HEK293 (cell line): ENCODE measurements at regions not wholly inside any gene's neighbourhood (a gene's known extent, or its start where the extent isn't known, plus 50 kb on each side); places are given as distances from the start of the nearest gene placed in this dataset.

ENCODE experiments used
- CTCF ChIA-PET: fragments of 350-600 bp; formaldehyde crosslinking; extraction: SDS; loops from one replicate; lab custom pipeline; 2021; ENCODE audit warnings: antibody characterized with exemption; lab: Yijun Ruan, JAX
- POLR2A ChIA-PET: fragments of 300-600 bp; formaldehyde crosslinking; extraction: SDS; loops from one replicate; lab custom pipeline; 2020; ENCODE audit warnings: antibody characterized with exemption, inconsistent platforms; lab: Yijun Ruan, JAX
- H3K27ac ChIP-seq: fragments of 200-500 bp; sonication (Bioruptor generic); 2 replicates; pipeline ENCODE4 v1.5.1; 2014; ENCODE audit warnings: low read depth, low read length, control low read depth, inconsistent platforms; ENCODE audit errors: extremely low read depth
- H3K36me3 ChIP-seq, 2 experiments: fragments of 200-500 bp in 1 of 2; sonication (Bioruptor generic) in 1 of 2; 1 replicate in 1 of 2; 2 replicates in 1 of 2; pipeline ENCODE4 v1.5.1; 2014 to 2017; ENCODE audit warnings: inconsistent platforms in 2 of 2, low read length in 2 of 2; ENCODE audit not compliant: control insufficient read depth in 2 of 2, insufficient read depth in 1 of 2
- H3K4me1 ChIP-seq: fragments of 200-500 bp; sonication (Bioruptor generic); 2 replicates; pipeline ENCODE4 v1.5.1; 2014; ENCODE audit warnings: mild to moderate bottlenecking, low read length, inconsistent platforms; ENCODE audit not compliant: control insufficient read depth, insufficient read depth
- H3K4me3 ChIP-seq: 2 replicates; pipeline ENCODE4 v1.5.1; 2011; ENCODE audit warnings: low read depth, mild to moderate bottlenecking, control low read depth, low read length, moderate library complexity
- H3K9me3 ChIP-seq: fragments of 200-500 bp; sonication (Bioruptor generic); 2 replicates; pipeline ENCODE4 v1.5.1; 2014; ENCODE audit warnings: low read depth, low read length, inconsistent platforms; ENCODE audit not compliant: control insufficient read depth, insufficient read depth
- EGR2 ChIP-seq: fragments of 450-650 bp; formaldehyde crosslinking; IDR thresholded peaks from 2 replicates; pipeline ENCODE4 v1.5.1; 2016; ENCODE audit warnings: low read depth, missing biosample characterization, missing genetic modification characterization
- GLIS2 ChIP-seq: fragments of 450-650 bp; formaldehyde crosslinking; IDR thresholded peaks from 2 replicates; pipeline ENCODE4 v1.5.1; 2016; ENCODE audit warnings: missing biosample characterization, missing genetic modification characterization
- KLF9 ChIP-seq: fragments of 450-650 bp; formaldehyde crosslinking; IDR thresholded peaks from 2 replicates; pipeline ENCODE4 v1.5.1; 2016; ENCODE audit warnings: missing biosample characterization, missing genetic modification characterization, low read depth
- RBAK ChIP-seq: fragments of 450-650 bp; formaldehyde crosslinking; IDR thresholded peaks from 2 replicates; pipeline ENCODE4 v1.5.1; 2016; ENCODE audit warnings: missing biosample characterization, missing genetic modification characterization
- SALL2 ChIP-seq: fragments of 450-650 bp; formaldehyde crosslinking; IDR thresholded peaks from 2 replicates; pipeline ENCODE4 v1.5.0; 2017; ENCODE audit warnings: missing biosample characterization, mild to moderate bottlenecking, missing genetic modification characterization, borderline replicate concordance
- SETDB1 ChIP-seq: IDR thresholded peaks from one replicate; pipeline ENCODE4 v1.6.1; 2017; ENCODE audit warnings: mild to moderate bottlenecking, low read length, moderate library complexity, mixed read lengths; ENCODE audit not compliant: insufficient read length
- ZNF175 ChIP-seq: fragments of 450-650 bp; formaldehyde crosslinking; IDR thresholded peaks from 2 replicates; pipeline ENCODE4 v1.5.1; 2016; ENCODE audit warnings: missing biosample characterization, missing genetic modification characterization
- ZNF292 ChIP-seq: fragments of 450-650 bp; formaldehyde crosslinking; IDR thresholded peaks from 2 replicates; pipeline ENCODE4 v1.5.1; 2016; ENCODE audit warnings: low read depth, missing biosample characterization, missing genetic modification characterization, borderline replicate concordance
- ZNF335 ChIP-seq: fragments of 450-650 bp; formaldehyde crosslinking; conservative IDR thresholded peaks from 2 replicates; pipeline ENCODE4 v1.5.1; 2016; ENCODE audit warnings: missing biosample characterization, missing genetic modification characterization
- ZNF391 ChIP-seq: fragments of 450-650 bp; formaldehyde crosslinking; IDR thresholded peaks from 2 replicates; pipeline ENCODE4 v1.5.1; 2016; ENCODE audit warnings: low read depth, missing biosample characterization, missing genetic modification characterization, borderline replicate concordance
- ZNF394 ChIP-seq: fragments of 450-650 bp; formaldehyde crosslinking; IDR thresholded peaks from 2 replicates; pipeline ENCODE4 v1.5.1; 2016; ENCODE audit warnings: missing biosample characterization, missing genetic modification characterization, mild to moderate bottlenecking, moderate library complexity, borderline replicate concordance
- ZNF404 ChIP-seq: fragments of 450-650 bp; formaldehyde crosslinking; IDR thresholded peaks from 2 replicates; pipeline ENCODE4 v1.5.1; 2017; ENCODE audit warnings: missing biosample characterization, missing genetic modification characterization
- ZNF423 ChIP-seq: fragments of 450-650 bp; formaldehyde crosslinking; IDR thresholded peaks from 2 replicates; pipeline ENCODE4 v1.5.1; 2016; ENCODE audit warnings: missing biosample characterization, missing genetic modification characterization
- ZNF529 ChIP-seq: fragments of 450-650 bp; formaldehyde crosslinking; IDR thresholded peaks from 2 replicates; pipeline ENCODE4 v1.5.1; 2017; ENCODE audit warnings: missing genetic modification characterization, missing biosample characterization; ENCODE audit not compliant: insufficient replicate concordance
- ZNF610 ChIP-seq: fragments of 450-650 bp; formaldehyde crosslinking; IDR thresholded peaks from 2 replicates; pipeline ENCODE4 v1.5.1; 2016; ENCODE audit warnings: missing biosample characterization, missing genetic modification characterization, borderline replicate concordance
- TF ChIP-seq, protein P1 (sequence below): fragments of 450-650 bp; formaldehyde crosslinking; IDR thresholded peaks from 2 replicates; pipeline ENCODE4 v1.5.1; 2017; ENCODE audit warnings: missing biosample characterization, missing genetic modification characterization
- TF ChIP-seq, protein P2 (sequence below): fragments of 450-650 bp; formaldehyde crosslinking; IDR thresholded peaks from 2 replicates; pipeline ENCODE4 v1.5.1; 2017; ENCODE audit warnings: missing biosample characterization, missing genetic modification characterization
- TF ChIP-seq, protein P3 (sequence below): fragments of 450-650 bp; formaldehyde crosslinking; IDR thresholded peaks from 2 replicates; pipeline ENCODE4 v1.5.1; 2016; ENCODE audit warnings: missing biosample characterization, missing genetic modification characterization
- TF ChIP-seq, protein P4 (sequence below): fragments of 450-650 bp; formaldehyde crosslinking; conservative IDR thresholded peaks from 2 replicates; pipeline ENCODE4 v1.5.1; 2016; ENCODE audit warnings: low read depth, missing biosample characterization, missing genetic modification characterization
- TF ChIP-seq, protein P5 (sequence below): fragments of 450-650 bp; IDR thresholded peaks from 2 replicates; pipeline ENCODE4 v1.5.1; 2018; ENCODE audit warnings: missing biosample characterization, missing genetic modification characterization
- TF ChIP-seq, protein P6 (sequence below): fragments of 450-650 bp; formaldehyde crosslinking; IDR thresholded peaks from 2 replicates; pipeline ENCODE4 v1.5.1; 2016; ENCODE audit warnings: missing biosample characterization, missing genetic modification characterization, borderline replicate concordance
- TF ChIP-seq, protein P7 (sequence below): fragments of 450-650 bp; formaldehyde crosslinking; IDR thresholded peaks from 2 replicates; pipeline ENCODE4 v1.5.1; 2017; ENCODE audit warnings: missing biosample characterization, missing genetic modification characterization

DNA sequence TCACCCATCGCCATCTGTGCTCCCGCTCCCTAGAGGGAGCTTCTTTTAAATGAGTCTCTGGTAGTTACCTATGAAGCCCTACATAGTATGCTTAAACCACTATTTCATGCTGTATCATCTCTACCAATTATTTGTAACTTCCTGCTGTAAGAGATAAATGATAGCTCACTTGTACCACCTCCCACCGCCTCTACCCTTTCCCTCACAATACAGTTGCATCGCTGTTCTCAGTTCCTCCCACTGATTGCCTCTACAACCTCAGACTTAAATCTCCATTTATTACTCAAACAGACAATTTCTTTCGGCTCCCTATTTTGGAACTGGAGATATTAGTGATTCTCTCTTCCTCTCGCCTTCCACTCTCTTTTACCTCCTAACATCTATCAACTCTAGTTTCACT is 222.9 kb upstream of the ZC3H12C start (continued):
- TF ChIP-seq GLIS2 (tag by site-specific recombination) (no peak), ZNF175 (tag by site-specific recombination) (no peak), ZNF391 (tag by site-specific recombination) (no peak), ZNF610 (tag by site-specific recombination) (no peak), EGR2 (no peak), ZNF335 (tag by site-specific recombination) (no peak)
- TF ChIP-seq, protein P1, sequence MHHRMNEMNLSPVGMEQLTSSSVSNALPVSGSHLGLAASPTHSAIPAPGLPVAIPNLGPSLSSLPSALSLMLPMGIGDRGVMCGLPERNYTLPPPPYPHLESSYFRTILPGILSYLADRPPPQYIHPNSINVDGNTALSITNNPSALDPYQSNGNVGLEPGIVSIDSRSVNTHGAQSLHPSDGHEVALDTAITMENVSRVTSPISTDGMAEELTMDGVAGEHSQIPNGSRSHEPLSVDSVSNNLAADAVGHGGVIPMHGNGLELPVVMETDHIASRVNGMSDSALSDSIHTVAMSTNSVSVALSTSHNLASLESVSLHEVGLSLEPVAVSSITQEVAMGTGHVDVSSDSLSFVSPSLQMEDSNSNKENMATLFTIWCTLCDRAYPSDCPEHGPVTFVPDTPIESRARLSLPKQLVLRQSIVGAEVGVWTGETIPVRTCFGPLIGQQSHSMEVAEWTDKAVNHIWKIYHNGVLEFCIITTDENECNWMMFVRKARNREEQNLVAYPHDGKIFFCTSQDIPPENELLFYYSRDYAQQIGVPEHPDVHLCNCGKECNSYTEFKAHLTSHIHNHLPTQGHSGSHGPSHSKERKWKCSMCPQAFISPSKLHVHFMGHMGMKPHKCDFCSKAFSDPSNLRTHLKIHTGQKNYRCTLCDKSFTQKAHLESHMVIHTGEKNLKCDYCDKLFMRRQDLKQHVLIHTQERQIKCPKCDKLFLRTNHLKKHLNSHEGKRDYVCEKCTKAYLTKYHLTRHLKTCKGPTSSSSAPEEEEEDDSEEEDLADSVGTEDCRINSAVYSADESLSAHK (tag by site-specific recombination), result no peak
- TF ChIP-seq, protein P2, sequence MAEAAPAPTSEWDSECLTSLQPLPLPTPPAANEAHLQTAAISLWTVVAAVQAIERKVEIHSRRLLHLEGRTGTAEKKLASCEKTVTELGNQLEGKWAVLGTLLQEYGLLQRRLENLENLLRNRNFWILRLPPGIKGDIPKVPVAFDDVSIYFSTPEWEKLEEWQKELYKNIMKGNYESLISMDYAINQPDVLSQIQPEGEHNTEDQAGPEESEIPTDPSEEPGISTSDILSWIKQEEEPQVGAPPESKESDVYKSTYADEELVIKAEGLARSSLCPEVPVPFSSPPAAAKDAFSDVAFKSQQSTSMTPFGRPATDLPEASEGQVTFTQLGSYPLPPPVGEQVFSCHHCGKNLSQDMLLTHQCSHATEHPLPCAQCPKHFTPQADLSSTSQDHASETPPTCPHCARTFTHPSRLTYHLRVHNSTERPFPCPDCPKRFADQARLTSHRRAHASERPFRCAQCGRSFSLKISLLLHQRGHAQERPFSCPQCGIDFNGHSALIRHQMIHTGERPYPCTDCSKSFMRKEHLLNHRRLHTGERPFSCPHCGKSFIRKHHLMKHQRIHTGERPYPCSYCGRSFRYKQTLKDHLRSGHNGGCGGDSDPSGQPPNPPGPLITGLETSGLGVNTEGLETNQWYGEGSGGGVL (tag by site-specific recombination), result no peak

DNA sequence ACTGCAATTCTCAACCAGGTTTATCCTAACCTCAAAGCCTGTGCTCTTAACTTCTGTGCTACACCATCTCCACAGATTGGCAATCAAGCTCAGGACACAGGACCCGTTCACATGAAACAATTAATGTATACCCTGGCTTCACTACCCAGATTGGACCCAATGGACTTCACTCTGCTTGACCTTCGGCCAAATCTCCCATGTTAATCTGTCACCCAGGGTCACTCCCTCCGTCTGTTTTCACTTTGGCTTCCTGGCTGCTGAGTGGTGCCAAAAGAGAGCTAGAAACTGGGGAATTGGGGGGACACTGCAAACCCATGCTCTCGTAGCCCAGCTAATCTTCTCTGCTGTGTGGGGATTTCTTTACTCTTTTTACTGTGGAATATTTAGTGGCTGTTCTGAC is 216.1 kb upstream of the ZC3H12C start:
- ChIA-PET CTCF (no interaction called here), POLR2A (no interaction called here)
- H3K27ac ChIP-seq, result no peak overlapping the region

DNA sequence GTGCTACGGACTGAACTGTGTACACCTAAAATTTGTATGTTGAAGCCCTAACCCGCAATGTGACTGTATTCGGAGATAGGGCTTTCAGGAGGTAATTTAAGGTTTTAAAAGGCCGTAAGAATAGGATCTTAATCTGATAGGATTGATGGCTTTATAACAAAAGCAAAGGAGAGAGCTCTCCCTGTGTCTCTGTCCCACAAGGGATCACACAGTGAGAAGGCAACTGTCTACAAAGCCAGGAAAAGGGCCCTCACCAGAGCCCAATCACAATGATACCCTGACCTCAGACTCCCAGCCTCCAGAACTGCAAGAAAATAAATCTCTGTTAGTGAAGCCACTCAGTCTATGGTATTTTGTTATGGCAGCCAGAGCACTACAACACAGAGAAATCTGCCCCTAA is 208.7 kb upstream of the ZC3H12C start:
- Histone ChIP-seq H3K4me3 (no peak overlapping the region), H3K9me3 (no peaks in the 10 kb centered on the region), H3K4me1 (no peaks in the 10 kb centered on the region), H3K36me3 (no peaks in the 10 kb centered on the region), H3K27ac (no peak overlapping the region)
- ChIA-PET POLR2A (no interaction called here), CTCF (no interaction called here)
- no peak for TF ChIP-seq ZNF529 (tag by site-specific recombination)
- TF ChIP-seq SETDB1, result no peak
- no peak for TF ChIP-seq ZNF404 (tag by site-specific recombination)
- TF ChIP-seq, protein P3, sequence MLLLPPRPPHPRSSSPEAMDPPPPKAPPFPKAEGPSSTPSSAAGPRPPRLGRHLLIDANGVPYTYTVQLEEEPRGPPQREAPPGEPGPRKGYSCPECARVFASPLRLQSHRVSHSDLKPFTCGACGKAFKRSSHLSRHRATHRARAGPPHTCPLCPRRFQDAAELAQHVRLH (tag by site-specific recombination), result no peak
- TF ChIP-seq, protein P4, sequence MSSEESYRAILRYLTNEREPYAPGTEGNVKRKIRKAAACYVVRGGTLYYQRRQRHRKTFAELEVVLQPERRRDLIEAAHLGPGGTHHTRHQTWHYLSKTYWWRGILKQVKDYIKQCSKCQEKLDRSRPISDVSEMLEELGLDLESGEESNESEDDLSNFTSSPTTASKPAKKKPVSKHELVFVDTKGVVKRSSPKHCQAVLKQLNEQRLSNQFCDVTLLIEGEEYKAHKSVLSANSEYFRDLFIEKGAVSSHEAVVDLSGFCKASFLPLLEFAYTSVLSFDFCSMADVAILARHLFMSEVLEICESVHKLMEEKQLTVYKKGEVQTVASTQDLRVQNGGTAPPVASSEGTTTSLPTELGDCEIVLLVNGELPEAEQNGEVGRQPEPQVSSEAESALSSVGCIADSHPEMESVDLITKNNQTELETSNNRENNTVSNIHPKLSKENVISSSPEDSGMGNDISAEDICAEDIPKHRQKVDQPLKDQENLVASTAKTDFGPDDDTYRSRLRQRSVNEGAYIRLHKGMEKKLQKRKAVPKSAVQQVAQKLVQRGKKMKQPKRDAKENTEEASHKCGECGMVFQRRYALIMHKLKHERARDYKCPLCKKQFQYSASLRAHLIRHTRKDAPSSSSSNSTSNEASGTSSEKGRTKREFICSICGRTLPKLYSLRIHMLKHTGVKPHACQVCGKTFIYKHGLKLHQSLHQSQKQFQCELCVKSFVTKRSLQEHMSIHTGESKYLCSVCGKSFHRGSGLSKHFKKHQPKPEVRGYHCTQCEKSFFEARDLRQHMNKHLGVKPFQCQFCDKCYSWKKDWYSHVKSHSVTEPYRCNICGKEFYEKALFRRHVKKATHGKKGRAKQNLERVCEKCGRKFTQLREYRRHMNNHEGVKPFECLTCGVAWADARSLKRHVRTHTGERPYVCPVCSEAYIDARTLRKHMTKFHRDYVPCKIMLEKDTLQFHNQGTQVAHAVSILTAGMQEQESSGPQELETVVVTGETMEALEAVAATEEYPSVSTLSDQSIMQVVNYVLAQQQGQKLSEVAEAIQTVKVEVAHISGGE (tag by site-specific recombination), result no peak
- no peak for TF ChIP-seq ZNF423 (tag by site-specific recombination)
- TF ChIP-seq, protein P5, sequence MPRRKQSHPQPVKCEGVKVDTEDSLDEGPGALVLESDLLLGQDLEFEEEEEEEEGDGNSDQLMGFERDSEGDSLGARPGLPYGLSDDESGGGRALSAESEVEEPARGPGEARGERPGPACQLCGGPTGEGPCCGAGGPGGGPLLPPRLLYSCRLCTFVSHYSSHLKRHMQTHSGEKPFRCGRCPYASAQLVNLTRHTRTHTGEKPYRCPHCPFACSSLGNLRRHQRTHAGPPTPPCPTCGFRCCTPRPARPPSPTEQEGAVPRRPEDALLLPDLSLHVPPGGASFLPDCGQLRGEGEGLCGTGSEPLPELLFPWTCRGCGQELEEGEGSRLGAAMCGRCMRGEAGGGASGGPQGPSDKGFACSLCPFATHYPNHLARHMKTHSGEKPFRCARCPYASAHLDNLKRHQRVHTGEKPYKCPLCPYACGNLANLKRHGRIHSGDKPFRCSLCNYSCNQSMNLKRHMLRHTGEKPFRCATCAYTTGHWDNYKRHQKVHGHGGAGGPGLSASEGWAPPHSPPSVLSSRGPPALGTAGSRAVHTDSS, result no peak
- TF ChIP-seq ZNF292 (tag by site-specific recombination), result no peak
- TF ChIP-seq, protein P6, sequence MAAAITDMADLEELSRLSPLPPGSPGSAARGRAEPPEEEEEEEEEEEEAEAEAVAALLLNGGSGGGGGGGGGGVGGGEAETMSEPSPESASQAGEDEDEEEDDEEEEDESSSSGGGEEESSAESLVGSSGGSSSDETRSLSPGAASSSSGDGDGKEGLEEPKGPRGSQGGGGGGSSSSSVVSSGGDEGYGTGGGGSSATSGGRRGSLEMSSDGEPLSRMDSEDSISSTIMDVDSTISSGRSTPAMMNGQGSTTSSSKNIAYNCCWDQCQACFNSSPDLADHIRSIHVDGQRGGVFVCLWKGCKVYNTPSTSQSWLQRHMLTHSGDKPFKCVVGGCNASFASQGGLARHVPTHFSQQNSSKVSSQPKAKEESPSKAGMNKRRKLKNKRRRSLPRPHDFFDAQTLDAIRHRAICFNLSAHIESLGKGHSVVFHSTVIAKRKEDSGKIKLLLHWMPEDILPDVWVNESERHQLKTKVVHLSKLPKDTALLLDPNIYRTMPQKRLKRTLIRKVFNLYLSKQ (tag by site-specific recombination), result no peak

More for the DNA sequence above, 216.1 kb upstream of the ZC3H12C start:
- Histone ChIP-seq H3K9me3 (no peaks in the 10 kb centered on the region), H3K36me3 (no peaks in the 10 kb centered on the region), H3K4me3 (no peak overlapping the region), H3K4me1 (no peaks in the 10 kb centered on the region)
- TF ChIP-seq ZNF394 (tag by site-specific recombination) (no peak), SALL2 (no peak), ZNF529 (tag by site-specific recombination) (no peak), KLF9 (tag by site-specific recombination) (no peak), RBAK (tag by site-specific recombination) (no peak)
- TF ChIP-seq, protein P7, sequence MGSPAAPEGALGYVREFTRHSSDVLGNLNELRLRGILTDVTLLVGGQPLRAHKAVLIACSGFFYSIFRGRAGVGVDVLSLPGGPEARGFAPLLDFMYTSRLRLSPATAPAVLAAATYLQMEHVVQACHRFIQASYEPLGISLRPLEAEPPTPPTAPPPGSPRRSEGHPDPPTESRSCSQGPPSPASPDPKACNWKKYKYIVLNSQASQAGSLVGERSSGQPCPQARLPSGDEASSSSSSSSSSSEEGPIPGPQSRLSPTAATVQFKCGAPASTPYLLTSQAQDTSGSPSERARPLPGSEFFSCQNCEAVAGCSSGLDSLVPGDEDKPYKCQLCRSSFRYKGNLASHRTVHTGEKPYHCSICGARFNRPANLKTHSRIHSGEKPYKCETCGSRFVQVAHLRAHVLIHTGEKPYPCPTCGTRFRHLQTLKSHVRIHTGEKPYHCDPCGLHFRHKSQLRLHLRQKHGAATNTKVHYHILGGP, result no peak
